VCaP (cell line): ENCODE measurements at regions not wholly inside any gene's neighbourhood (a gene's known extent, or its start where the extent isn't known, plus 50 kb on each side); places are given as distances from the start of the nearest gene placed in this dataset.

Experiments
- H3K27ac ChIP-seq: fragments of 450-650 bp; 2 replicates; pipeline ENCODE4 v1.5.1; 2017
- CTCF ChIP-seq: fragments of 450-650 bp; conservative IDR thresholded peaks from 2 replicates; pipeline ENCODE4 v1.5.1; 2017; ENCODE audit warnings: mild to moderate bottlenecking, moderate library complexity

DNA sequence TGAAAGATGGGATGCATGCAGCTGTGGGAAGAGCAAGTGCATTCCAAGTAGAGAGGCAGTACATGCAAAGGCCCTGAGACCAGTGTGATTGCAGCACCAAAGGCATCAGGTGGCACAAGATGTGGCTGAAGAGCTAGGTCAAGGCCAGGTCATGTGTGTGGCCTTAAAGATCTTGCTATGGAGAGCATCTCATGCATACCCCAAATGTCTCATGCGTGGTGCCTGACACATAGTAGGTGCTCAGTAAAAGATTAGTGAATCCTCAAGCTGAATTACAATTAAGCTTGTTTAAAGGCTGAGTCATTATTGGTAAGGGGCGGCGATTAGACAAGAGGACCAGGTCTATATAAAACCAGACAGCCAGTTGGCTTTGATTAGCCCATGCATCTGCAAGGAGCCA lies 336.6 kb downstream of the FGFR2 start:
- no peak overlapping the region for H3K27ac ChIP-seq
- TF ChIP-seq CTCF: no peak

DNA sequence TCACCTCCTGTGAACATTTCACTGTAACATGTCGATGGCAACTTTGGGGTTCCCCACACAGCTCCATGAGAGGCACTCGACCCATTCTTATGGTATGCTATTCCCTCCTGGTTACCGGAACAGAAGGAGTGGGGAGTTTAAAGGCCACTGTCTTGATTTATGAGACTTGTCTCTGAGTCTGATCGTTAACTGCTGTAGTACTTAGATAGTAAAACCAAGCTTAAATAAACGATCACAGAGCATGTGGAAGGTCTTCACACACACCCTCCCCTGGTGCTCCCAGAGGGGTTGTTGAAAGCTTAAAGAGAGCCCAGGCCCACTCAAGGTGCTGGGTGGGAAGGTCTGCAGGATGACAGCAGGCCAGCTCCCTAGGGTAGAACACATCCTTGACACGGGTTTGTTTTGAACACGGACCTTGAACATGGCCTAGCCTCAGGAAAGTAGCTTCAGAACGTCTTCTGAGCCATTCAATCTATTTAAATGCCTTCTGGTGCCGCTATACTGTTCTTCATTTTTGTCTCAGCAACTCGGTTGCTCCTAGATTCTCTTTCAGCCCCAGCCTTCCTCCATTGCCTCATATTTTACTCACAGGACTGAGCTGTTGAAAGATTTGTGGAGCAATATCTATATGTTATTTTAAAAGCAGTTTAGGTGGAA lies 335.3 kb downstream of the FGFR2 start:
- TF ChIP-seq CTCF: no peak
- no peak overlapping the region for H3K27ac ChIP-seq

DNA sequence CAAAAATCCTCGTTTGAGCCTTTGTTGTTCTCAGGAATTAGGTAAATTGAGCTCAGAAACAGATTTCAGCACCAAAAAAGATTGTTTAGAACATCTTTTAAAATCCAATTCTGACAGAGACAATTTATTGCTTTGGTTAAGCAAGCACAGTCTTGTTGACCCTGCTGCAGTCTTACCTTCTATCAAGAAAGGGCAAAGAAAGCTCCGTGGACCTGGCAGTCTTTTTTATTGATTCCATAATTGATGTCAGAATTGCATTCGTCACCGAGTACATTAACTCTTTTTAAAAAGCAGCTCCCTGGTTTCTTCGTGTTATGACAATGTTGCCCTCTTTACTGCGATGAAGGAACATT lies 334.8 kb downstream of the FGFR2 start:
- no peak for TF ChIP-seq CTCF
- H3K27ac ChIP-seq: no peak overlapping the region

DNA sequence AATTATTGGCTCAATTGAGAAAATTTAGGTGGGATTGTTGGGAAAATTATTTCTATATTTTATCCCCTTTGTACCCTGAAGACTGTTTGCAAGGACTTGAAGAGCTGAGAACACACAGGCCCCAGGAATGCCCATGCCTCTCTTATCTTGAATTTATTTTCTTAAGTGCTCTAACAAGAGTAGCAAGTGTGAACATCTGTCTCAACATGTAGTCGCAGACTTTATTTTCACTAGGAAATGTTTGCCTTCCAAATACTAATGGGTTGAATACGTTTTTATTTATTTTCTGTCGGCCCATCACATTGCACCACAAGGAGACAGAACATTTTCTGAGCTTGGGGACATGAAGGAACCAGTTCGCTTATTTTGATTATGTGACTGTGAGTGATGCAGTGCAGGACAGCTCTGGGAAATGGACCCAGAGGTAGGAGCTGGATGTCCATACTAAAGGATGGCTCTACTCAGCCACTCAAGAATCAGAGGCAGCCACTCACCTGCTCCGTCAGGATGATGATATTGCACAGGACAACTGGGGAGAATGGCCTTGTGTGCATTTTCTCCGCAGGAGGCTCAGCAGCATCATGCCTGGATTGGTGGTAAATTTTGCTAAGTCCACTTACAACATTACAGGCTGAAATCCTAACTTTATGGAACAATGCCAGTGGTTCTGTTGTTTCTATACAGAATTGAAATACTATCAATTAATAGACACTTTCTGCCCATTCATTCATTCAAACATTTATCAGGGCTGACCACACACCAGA lies 332.7 kb downstream of the FGFR2 start:
- no peak overlapping the region for H3K27ac ChIP-seq
- TF ChIP-seq CTCF: no peak

DNA sequence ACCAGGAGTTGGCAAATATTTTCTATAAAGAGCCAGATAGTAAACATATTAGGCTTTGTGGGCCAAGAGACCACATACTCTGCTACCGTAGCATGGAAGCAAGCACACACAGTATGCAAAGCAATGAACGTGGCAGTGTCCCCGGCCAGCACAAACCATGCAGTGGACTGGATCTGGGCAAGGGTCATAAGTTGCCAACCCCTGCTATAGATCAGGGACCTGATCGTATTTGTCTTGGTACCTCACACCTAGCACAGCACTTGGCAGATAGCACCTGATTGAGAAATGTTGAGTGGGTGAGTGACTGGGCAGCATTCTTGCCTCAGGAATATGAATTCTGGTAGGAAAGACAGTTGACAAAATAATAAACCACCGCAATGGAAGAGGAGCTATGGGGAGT lies 331.9 kb downstream of the FGFR2 start:
- no peak overlapping the region for H3K27ac ChIP-seq
- TF ChIP-seq CTCF: no peak

DNA sequence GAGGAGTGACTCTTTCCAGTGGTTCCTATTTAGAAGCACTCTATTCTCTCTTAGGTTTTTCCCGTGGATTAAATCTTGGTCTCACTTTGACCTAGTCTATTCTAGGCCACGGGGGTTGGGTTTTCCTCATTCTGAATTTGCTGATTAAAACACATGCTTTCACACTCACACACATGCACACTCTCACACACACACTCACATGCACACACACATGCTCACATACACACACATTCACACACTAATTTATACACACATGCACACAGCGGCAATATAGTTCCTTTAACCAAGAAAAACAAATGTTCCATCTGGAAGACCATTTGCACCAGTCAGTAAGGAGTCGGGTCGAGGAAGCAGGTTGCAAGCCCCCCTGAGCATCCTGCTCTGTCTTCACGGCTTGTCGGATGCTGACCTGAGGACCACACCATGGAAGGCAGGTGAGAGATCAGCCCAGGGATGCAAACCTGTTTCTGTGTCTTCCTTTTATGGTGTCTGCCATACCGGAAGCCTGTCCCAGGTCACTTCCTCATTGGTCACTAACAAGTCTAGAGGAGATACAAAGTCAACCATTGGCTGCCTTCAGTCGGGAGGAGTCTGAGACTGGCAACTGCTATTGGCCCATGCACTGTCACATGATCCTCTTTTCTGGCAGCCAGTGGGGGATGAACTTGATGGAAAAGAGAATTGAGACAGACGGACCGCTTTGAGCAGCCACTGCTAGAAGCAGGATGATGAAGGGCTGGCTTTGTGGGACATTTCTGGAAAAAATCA lies 330.8 kb downstream of the FGFR2 start:
- no peak overlapping the region for H3K27ac ChIP-seq
- no peak for TF ChIP-seq CTCF

DNA sequence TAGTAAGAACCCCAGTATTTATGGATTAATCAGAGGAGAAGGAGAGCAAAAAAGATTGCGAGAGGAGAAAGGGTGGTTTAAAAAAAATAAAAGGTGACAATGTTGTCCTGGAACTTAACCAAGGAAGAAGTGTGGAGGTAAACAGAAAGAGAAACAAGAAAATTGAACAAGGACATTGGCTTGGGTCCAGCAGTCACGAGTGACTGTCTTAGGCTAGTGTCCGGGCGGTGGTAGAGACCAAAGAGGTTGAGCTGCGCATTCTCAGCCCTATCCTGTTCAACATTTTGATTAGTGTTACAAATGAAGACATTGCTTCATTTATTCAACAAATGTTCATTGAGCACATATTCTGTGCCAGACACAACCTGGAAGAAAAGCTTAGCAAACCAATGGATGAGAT lies 329.9 kb downstream of the FGFR2 start:
- H3K27ac ChIP-seq: no peak overlapping the region
- TF ChIP-seq CTCF: no peak
